Smooth muscle cell (in vitro differentiated cells): ENCODE measurements at regions not wholly inside any gene's neighbourhood (a gene's known extent, or its start where the extent isn't known, plus 50 kb on each side); places are given as distances from the start of the nearest gene placed in this dataset.

Source experiments
- DNase-seq: peaks from one replicate; lab custom pipeline; 2025; ENCODE audit not compliant: unreplicated experiment; lab: John Stamatoyannopoulos, UW
- H2AFZ ChIP-seq: fragments of 200-600 bp; sonication (generic); 2 replicates; pipeline ENCODE4 v1.6.0; 2016; ENCODE audit warnings: antibody characterized with exemption, low read depth, mild to moderate bottlenecking
- H3F3A ChIP-seq: fragments of 200-600 bp; sonication (generic); 2 replicates; pipeline ENCODE4 v1.6.0; 2017; ENCODE audit warnings: antibody characterized with exemption, low read depth
- H3K27ac ChIP-seq: fragments of 200-600 bp; sonication (generic); 2 replicates; pipeline ENCODE4 v1.5.1; 2016; ENCODE audit warnings: low read depth, mild to moderate bottlenecking
- H3K27me3 ChIP-seq: fragments of 200-600 bp; sonication (generic); 2 replicates; pipeline ENCODE4 v1.6.1; 2016; ENCODE audit warnings: low read depth, mild to moderate bottlenecking
- H3K36me3 ChIP-seq: fragments of 200-600 bp; sonication (generic); 2 replicates; pipeline ENCODE4 v1.5.1; 2016; ENCODE audit warnings: low read depth
- H3K4me1 ChIP-seq: fragments of 200-600 bp; sonication (generic); 2 replicates; pipeline ENCODE4 v1.5.1; 2016; ENCODE audit warnings: low read depth
- H3K4me2 ChIP-seq: fragments of 200-600 bp; sonication (generic); 2 replicates; pipeline ENCODE4 v1.6.0; 2016; ENCODE audit warnings: mild to moderate bottlenecking
- H3K4me3 ChIP-seq: fragments of 200-600 bp; sonication (generic); 2 replicates; pipeline ENCODE4 v1.5.1; 2016; ENCODE audit warnings: mild to moderate bottlenecking
- H3K79me2 ChIP-seq: fragments of 200-600 bp; sonication (generic); 2 replicates; pipeline ENCODE4 v1.6.0; 2016; ENCODE audit warnings: low read depth, mild to moderate bottlenecking
- H3K9ac ChIP-seq: fragments of 200-600 bp; sonication (generic); 2 replicates; pipeline ENCODE4 v1.6.0; 2016; ENCODE audit warnings: low read depth
- H3K9me3 ChIP-seq: fragments of 200-600 bp; sonication (generic); replicated peaks from 2 replicates; pipeline ENCODE4 v1.5.1; 2016; ENCODE audit warnings: low read depth
- H4K20me1 ChIP-seq: fragments of 200-600 bp; sonication (generic); 2 replicates; pipeline ENCODE4 v1.6.0; 2016; ENCODE audit warnings: low read depth
- CTCF ChIP-seq: fragments of 200-600 bp; sonication (generic); IDR thresholded peaks from 2 replicates; pipeline ENCODE4 v1.5.1; 2017; ENCODE audit warnings: borderline replicate concordance, mild to moderate bottlenecking, antibody characterized with exemption; ENCODE audit not compliant: insufficient read depth, poor library complexity, severe bottlenecking
- WGBS: methylation state at CpG from one replicate; pipeline ENCODE4 v1.1.7; 2016; ENCODE audit warnings: low lambda C conversion rate; 5-methylcytosine and 5-hydroxymethylcytosine counted together

DNA sequence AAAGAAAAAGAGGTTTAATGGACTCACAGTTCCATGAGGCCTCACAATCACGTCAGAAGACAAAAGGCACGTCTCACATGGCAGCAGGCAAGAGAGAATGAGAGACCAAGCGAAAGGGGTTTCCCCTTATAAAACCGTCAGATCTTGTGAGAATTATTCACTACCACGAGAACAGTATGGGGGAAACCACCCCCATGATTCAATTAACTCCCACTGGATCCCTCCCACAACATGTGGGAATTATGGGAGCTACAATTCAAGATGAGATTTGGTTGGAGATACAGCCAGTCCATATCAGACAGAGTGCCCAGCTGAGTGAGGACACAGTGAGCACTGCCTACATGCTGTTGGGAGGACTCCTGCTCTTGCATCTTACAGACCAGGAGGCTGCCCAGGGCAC is 148.4 kb downstream of the TEX36 start:
- DNase-seq: no peak
- no peak for TF ChIP-seq CTCF
- peaks cover 21% of the 10 kb centered on the region for H3K27me3 ChIP-seq
- H3K4me2 ChIP-seq: no peak overlapping the region
- H4K20me1 ChIP-seq: no peaks in the 10 kb centered on the region
- WGBS: 91% methylated on average over 5 of the region's 5 CpGs
- no peak overlapping the region for H2AFZ ChIP-seq
- H3K36me3 ChIP-seq: no peaks in the 10 kb centered on the region
- no peaks in the 10 kb centered on the region for H3F3A ChIP-seq
- H3K9me3 ChIP-seq: no peaks in the 10 kb centered on the region
- no peaks in the 10 kb centered on the region for H3K4me1 ChIP-seq
- H3K79me2 ChIP-seq: no peaks in the 10 kb centered on the region
- no peak overlapping the region for H3K4me3 ChIP-seq
- H3K9ac ChIP-seq: no peak overlapping the region
- no peak overlapping the region for H3K27ac ChIP-seq

- no peak overlapping the region for H3K27ac ChIP-seq
- no peak overlapping the region for H3K4me3 ChIP-seq
- H3K4me1 ChIP-seq: no peaks in the 10 kb centered on the region
- no peaks in the 10 kb centered on the region for H3K9me3 ChIP-seq
- no peak overlapping the region for H2AFZ ChIP-seq
- H3F3A ChIP-seq: no peaks in the 10 kb centered on the region
- no peaks in the 10 kb centered on the region for H3K36me3 ChIP-seq
- 84% methylated on average over 8 of the region's 8 CpGs for WGBS
- H4K20me1 ChIP-seq: no peaks in the 10 kb centered on the region
- DNase-seq: no peak
- peaks cover 21% of the 10 kb centered on the region for H3K27me3 ChIP-seq
- H3K4me2 ChIP-seq: no peak overlapping the region
- no peak overlapping the region for H3K9ac ChIP-seq
- H3K79me2 ChIP-seq: no peaks in the 10 kb centered on the region
- no peak for TF ChIP-seq CTCF
Measured at GRCh38 chr10:125533866-125534265, 149.1 kb downstream of the TEX36 start.

- Histone ChIP-seq H3K4me3 (no peak overlapping the region), H3K79me2 (no peaks in the 10 kb centered on the region)
- 85% methylated on average over 12 of the region's 12 CpGs for WGBS
Measured at GRCh38 chr10:125531465-125531864, 151.5 kb downstream of the TEX36 start.

More at GRCh38 chr10:125531465-125531864, 151.5 kb downstream of the TEX36 start:
- H3K4me1 ChIP-seq: no peaks in the 10 kb centered on the region
- no peak for DNase-seq
- H3K4me2 ChIP-seq: no peak overlapping the region
- H3F3A ChIP-seq: no peaks in the 10 kb centered on the region
- TF ChIP-seq CTCF: no peak
- H3K9me3 ChIP-seq: no peaks in the 10 kb centered on the region
- H3K36me3 ChIP-seq: no peaks in the 10 kb centered on the region
- no peaks in the 10 kb centered on the region for H4K20me1 ChIP-seq
- no peak overlapping the region for H2AFZ ChIP-seq
- no peak overlapping the region for H3K9ac ChIP-seq
- no peak overlapping the region for H3K27ac ChIP-seq
- H3K27me3 ChIP-seq: peaks cover 20% of the 10 kb centered on the region
